NB4 (cell line): ENCODE measurements at regions not wholly inside any gene's neighbourhood (a gene's known extent, or its start where the extent isn't known, plus 50 kb on each side); places are given as distances from the start of the nearest gene placed in this dataset.

Experiments
- MYC ChIP-seq: IDR thresholded peaks from 2 replicates; pipeline ENCODE4 v1.6.1; 2011; ENCODE audit warnings: low read depth, low read length
- TF ChIP-seq, protein P1 (sequence below): IDR thresholded peaks from one replicate; pipeline ENCODE4 v1.5.1; 2012; ENCODE audit warnings: low read depth, low read length

DNA sequence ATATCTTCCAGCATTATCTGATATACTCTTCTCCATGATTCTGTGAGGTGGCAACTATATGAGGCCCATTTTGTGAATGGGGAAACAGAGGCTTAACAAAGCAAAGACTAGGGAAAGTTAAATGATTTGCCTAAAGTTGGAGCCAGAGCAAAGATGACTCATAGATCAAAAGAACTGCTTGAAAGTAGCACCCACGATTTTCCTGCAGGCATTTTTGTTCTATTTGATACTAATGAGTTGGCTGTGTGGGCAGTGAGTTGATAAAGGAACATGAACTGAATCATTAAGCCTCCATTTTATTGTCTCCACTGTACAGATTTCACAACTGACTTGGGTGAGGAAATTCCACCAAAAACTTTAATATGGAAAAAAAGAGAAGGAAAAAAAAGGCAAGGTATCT is 138.9 kb upstream of the IGFBP7 start:
- TF ChIP-seq, protein P1, sequence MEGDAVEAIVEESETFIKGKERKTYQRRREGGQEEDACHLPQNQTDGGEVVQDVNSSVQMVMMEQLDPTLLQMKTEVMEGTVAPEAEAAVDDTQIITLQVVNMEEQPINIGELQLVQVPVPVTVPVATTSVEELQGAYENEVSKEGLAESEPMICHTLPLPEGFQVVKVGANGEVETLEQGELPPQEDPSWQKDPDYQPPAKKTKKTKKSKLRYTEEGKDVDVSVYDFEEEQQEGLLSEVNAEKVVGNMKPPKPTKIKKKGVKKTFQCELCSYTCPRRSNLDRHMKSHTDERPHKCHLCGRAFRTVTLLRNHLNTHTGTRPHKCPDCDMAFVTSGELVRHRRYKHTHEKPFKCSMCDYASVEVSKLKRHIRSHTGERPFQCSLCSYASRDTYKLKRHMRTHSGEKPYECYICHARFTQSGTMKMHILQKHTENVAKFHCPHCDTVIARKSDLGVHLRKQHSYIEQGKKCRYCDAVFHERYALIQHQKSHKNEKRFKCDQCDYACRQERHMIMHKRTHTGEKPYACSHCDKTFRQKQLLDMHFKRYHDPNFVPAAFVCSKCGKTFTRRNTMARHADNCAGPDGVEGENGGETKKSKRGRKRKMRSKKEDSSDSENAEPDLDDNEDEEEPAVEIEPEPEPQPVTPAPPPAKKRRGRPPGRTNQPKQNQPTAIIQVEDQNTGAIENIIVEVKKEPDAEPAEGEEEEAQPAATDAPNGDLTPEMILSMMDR = no peak
- no peak for TF ChIP-seq MYC
